K562 (cell line): ENCODE measurements at regions not wholly inside any gene's neighbourhood (a gene's known extent, or its start where the extent isn't known, plus 50 kb on each side); places are given as distances from the start of the nearest gene placed in this dataset.

Experiments
- ATAC-seq: fragments of 200-7000 bp; cut with Tn5 transposase; 3 replicates; pipeline ENCODE4 v1.9.1; 2020; ENCODE audit warnings: moderate library complexity
- BruUV-seq: library from RNA; stranded (reverse); fragments of 400-500 nt; replicated peaks from 2 replicates; lab custom pipeline; 2021; lab: Mats Ljungman, UMichigan
- CTCF ChIA-PET: fragments of 300-600 bp; formaldehyde crosslinking; extraction: SDS; loops from one replicate; lab custom pipeline; 2021; ENCODE audit warnings: low intra/inter-chr PET ratio; lab: Yijun Ruan, JAX
- POLR2A ChIA-PET: fragments of 300-600, 350-650 bp; sonication (Branson Sonifier 250); formaldehyde crosslinking; extraction: SDS; loops from one replicate; lab custom pipeline; 2021; ENCODE audit warnings: antibody characterized with exemption, inconsistent platforms; lab: Yijun Ruan, JAX
- DNase-seq, 4 experiments: peaks; one replicate each; pipeline versions ENCODE4 v3.0.0 to v3.0.0-alpha.2; 2011 to 2018; ENCODE audit warnings: low spot score in 3 of 4, mixed read lengths in 3 of 4; ENCODE audit errors: extremely low read depth in 1 of 4
- FAIRE-seq: peaks from 2 replicates; lab custom pipeline; 2011; peaks lifted over from hg19 to GRCh38; lab: Jason Lieb, UNC
- H2AFZ ChIP-seq: 2 replicates; pipeline ENCODE4 v1.6.0; 2011; ENCODE audit warnings: low read depth, low read length, control low read depth, inconsistent platforms
- H3K27ac ChIP-seq: fragments of 200-600 bp; 3 replicates; pipeline ENCODE4 v1.8.0; 2011; ENCODE audit warnings: low read depth, mild to moderate bottlenecking, control low read depth, inconsistent platforms, low read length, moderate library complexity, mixed read lengths; ENCODE audit errors: extremely low read depth
- H3K27me3 ChIP-seq, 2 experiments: fragments of 300-600 bp in 1 of 2; 2 replicates in 1 of 2; 3 replicates in 1 of 2; pipeline versions ENCODE4 v1.6.0 to v1.8.0; 2011; ENCODE audit warnings: inconsistent platforms in 2 of 2, low read length in 2 of 2, mild to moderate bottlenecking in 1 of 2, mixed read lengths in 1 of 2, moderate library complexity in 1 of 2; ENCODE audit not compliant: control insufficient read depth in 2 of 2, insufficient read depth in 2 of 2
- H3K36me3 ChIP-seq: fragments of 300-600 bp; 3 replicates; pipeline ENCODE4 v1.8.0; 2011; ENCODE audit warnings: mild to moderate bottlenecking, low read length, inconsistent platforms; ENCODE audit not compliant: control insufficient read depth, insufficient read depth
- H3K4me1 ChIP-seq, 2 experiments: fragments of 200-600 bp in 1 of 2; replicated peaks in 1 of 2; 2 replicates in 1 of 2; 3 replicates in 1 of 2; pipeline versions ENCODE4 v1.5.1 to v1.8.0; 2011; ENCODE audit warnings: inconsistent platforms in 2 of 2, low read length in 2 of 2, mild to moderate bottlenecking in 1 of 2, mixed read lengths in 1 of 2, moderate library complexity in 1 of 2; ENCODE audit not compliant: control insufficient read depth in 2 of 2, insufficient read depth in 2 of 2
- H3K4me2 ChIP-seq: 2 replicates; pipeline ENCODE4 v1.6.1; 2011; ENCODE audit warnings: low read length, control low read depth, inconsistent platforms, mixed read lengths; ENCODE audit not compliant: insufficient read depth
- H3K4me3 ChIP-seq: fragments of 200-600 bp; sonication (generic), shearing (Covaris generic); 2 replicates; pipeline ENCODE4 v1.5.1; 2016; ENCODE audit warnings: control low read depth, inconsistent platforms
- H3K79me2 ChIP-seq: fragments of 200-600 bp; 3 replicates; pipeline ENCODE4 v1.8.0; 2011; ENCODE audit warnings: low read length, inconsistent platforms; ENCODE audit not compliant: control insufficient read depth, insufficient read depth
- H3K9ac ChIP-seq, 2 experiments: 2 replicates each; pipeline versions ENCODE4 v1.6.0 to v1.6.1; 2011; ENCODE audit warnings: low read depth in 2 of 2, low read length in 2 of 2, control low read depth in 1 of 2, inconsistent platforms in 1 of 2, mild to moderate bottlenecking in 1 of 2, mixed read lengths in 1 of 2; ENCODE audit not compliant: insufficient read depth in 1 of 2
- H3K9me1 ChIP-seq: one replicate; pipeline ENCODE4 v1.6.0; 2011; ENCODE audit warnings: inconsistent platforms, mild to moderate bottlenecking, low read length, moderate library complexity; ENCODE audit not compliant: control insufficient read depth, insufficient read depth
- H3K9me3 ChIP-seq: replicated peaks from 2 replicates; pipeline ENCODE4 v1.5.1; 2011; ENCODE audit warnings: low read depth, low read length, inconsistent platforms; ENCODE audit not compliant: control insufficient read depth, insufficient read depth
- H4K20me1 ChIP-seq: replicated peaks from 2 replicates; pipeline ENCODE4 v1.6.1; 2011; ENCODE audit warnings: low read length, inconsistent platforms, mixed read lengths; ENCODE audit not compliant: control insufficient read depth, insufficient read depth
- BCOR ChIP-seq: fragments of 450-650 bp; IDR thresholded peaks from 2 replicates; pipeline ENCODE4 v1.6.1; 2016
- CEBPG ChIP-seq, 3 experiments: fragments of 200-800 bp in 1 of 3; sonication (Bioruptor generic) in 1 of 3; sonication (generic) in 1 of 3; formaldehyde crosslinking in 1 of 3; IDR thresholded peaks in 2 of 3; conservative IDR thresholded peaks in 1 of 3; 2 replicates each; pipeline versions ENCODE4 v1.6.1 to v1.8.0; 2016 to 2022; ENCODE audit warnings: missing compliant biosample characterization in 2 of 3, missing genetic modification characterization in 2 of 3, mild to moderate bottlenecking in 1 of 3, missing genetic modification reagents in 1 of 3
- COPS2 ChIP-seq: fragments of 450-650 bp; conservative IDR thresholded peaks from 2 replicates; pipeline ENCODE4 v1.6.1; 2016; ENCODE audit warnings: mild to moderate bottlenecking, moderate library complexity
- DEAF1 ChIP-seq: fragments of 450-650 bp; formaldehyde crosslinking; IDR thresholded peaks from 2 replicates; pipeline ENCODE4 v1.4.0; 2020; ENCODE audit warnings: mild to moderate bottlenecking, moderate library complexity
- KAT2B ChIP-seq: IDR thresholded peaks from one replicate; pipeline ENCODE4 v1.6.1; 2012; ENCODE audit warnings: low read depth, mild to moderate bottlenecking, control low read depth, inconsistent platforms, low read length, moderate library complexity
- POLR3A ChIP-seq: IDR thresholded peaks from 2 replicates; pipeline ENCODE4 v1.6.1; 2011; ENCODE audit warnings: borderline replicate concordance, mild to moderate bottlenecking, moderate library complexity; ENCODE audit not compliant: insufficient read length, insufficient read depth; ENCODE audit errors: extremely low read depth
- TCF15 ChIP-seq: fragments of 250-450 bp; sonication (Bioruptor Pico); IDR thresholded peaks from 2 replicates; pipeline ENCODE4 v1.8.0; 2022; ENCODE audit warnings: moderate library complexity, mild to moderate bottlenecking, inconsistent platforms
- ZEB2 ChIP-seq: fragments of 450-650 bp; IDR thresholded peaks from 2 replicates; pipeline ENCODE4 v1.6.1; 2016
- WGBS: fragments of 100-300 bp; shearing (Covaris generic); methylation state at CpG from one replicate; pipeline ENCODE4 v1.1.6; 2016; ENCODE audit warnings: low coverage, mixed read lengths; ENCODE audit not compliant: insufficient coverage; ENCODE audit errors: missing lambda C conversion rate; 5-methylcytosine and 5-hydroxymethylcytosine counted together
- in situ Hi-C: fragments of 300-500 bp; cut with MboI; formaldehyde crosslinking; loops from 4 replicates; pipeline ENCODE4 v1.15.0; 2018; ENCODE audit warnings: inconsistent platforms, mixed read lengths
- intact Hi-C: fragments of 100-400 bp; cut with micrococcal nuclease; formaldehyde crosslinking; loops from 2 replicates; pipeline ENCODE4 v1.14.2; 2022
- TF ChIP-seq, protein P1 (sequence below): fragments of 250-450 bp; sonication (Bioruptor Pico); IDR thresholded peaks from 2 replicates; pipeline ENCODE4 v1.5.0; 2021
- TF ChIP-seq, protein P2 (sequence below): sonication (generic); formaldehyde crosslinking; IDR thresholded peaks from 2 replicates; pipeline ENCODE4 v1.8.1; 2023; ENCODE audit warnings: mild to moderate bottlenecking, missing genetic modification reagents
- TF ChIP-seq, protein P3 (sequence below), 2 experiments: fragments of 200-800 bp in 1 of 2; sonication (Bioruptor generic) in 1 of 2; sonication (generic) in 1 of 2; formaldehyde crosslinking in 1 of 2; IDR thresholded peaks in 1 of 2; conservative IDR thresholded peaks in 1 of 2; 2 replicates each; pipeline versions ENCODE4 v1.5.0 to v1.6.1; 2016 to 2020; ENCODE audit warnings: missing compliant biosample characterization in 1 of 2, missing genetic modification characterization in 1 of 2, missing genetic modification reagents in 1 of 2

GRCh38 chr5:167881041-167881440 lies 410.4 kb upstream of the WWC1 start (continued):
- TF ChIP-seq, protein P1, sequence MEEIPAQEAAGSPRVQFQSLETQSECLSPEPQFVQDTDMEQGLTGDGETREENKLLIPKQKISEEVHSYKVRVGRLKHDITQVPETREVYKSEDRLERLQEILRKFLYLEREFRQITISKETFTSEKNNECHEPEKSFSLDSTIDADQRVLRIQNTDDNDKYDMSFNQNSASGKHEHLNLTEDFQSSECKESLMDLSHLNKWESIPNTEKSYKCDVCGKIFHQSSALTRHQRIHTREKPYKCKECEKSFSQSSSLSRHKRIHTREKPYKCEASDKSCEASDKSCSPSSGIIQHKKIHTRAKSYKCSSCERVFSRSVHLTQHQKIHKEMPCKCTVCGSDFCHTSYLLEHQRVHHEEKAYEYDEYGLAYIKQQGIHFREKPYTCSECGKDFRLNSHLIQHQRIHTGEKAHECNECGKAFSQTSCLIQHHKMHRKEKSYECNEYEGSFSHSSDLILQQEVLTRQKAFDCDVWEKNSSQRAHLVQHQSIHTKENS (CRISPR knock-in tag): no peak
- TF ChIP-seq TCF15 (CRISPR knock-in tag) (no peak), COPS2 (no peak)
- TF ChIP-seq, protein P2, sequence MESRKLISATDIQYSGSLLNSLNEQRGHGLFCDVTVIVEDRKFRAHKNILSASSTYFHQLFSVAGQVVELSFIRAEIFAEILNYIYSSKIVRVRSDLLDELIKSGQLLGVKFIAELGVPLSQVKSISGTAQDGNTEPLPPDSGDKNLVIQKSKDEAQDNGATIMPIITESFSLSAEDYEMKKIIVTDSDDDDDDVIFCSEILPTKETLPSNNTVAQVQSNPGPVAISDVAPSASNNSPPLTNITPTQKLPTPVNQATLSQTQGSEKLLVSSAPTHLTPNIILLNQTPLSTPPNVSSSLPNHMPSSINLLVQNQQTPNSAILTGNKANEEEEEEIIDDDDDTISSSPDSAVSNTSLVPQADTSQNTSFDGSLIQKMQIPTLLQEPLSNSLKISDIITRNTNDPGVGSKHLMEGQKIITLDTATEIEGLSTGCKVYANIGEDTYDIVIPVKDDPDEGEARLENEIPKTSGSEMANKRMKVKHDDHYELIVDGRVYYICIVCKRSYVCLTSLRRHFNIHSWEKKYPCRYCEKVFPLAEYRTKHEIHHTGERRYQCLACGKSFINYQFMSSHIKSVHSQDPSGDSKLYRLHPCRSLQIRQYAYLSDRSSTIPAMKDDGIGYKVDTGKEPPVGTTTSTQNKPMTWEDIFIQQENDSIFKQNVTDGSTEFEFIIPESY: no peak

DNA sequence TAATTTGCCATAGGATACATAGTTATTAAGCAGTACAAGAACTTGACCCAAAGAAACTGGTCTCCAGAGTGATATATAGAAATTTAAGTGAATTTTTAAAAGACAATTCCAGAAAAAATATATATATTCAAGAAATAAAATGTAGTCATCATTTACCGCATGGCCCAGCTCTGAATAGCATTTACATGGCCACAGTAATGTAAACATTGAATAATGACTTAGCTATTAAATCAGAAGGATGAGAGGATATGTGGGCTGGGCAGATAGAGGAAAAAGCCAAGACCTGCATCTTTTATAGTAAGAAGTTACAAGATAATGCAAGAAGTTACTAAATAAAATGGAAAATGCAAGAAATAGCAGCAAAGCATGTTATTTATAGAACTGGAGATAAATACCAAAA lies 405.2 kb upstream of the WWC1 start:
- Histone ChIP-seq H3K4me1 (no peaks in the 10 kb centered on the region), H3K9me1 (no peaks in the 10 kb centered on the region), H3K9me3 (no peaks in the 10 kb centered on the region), H4K20me1 (no peaks in the 10 kb centered on the region), H2AFZ (no peak overlapping the region), H3K4me2 (no peak overlapping the region), H3K4me3 (no peak overlapping the region), H3K27me3 (no peaks in the 10 kb centered on the region), H3K79me2 (no peaks in the 10 kb centered on the region), H3K36me3 (no peaks in the 10 kb centered on the region), H3K27ac (no peak overlapping the region), H3K9ac (no peak overlapping the region)
- no peak for ATAC-seq
- in situ Hi-C loops (no loop called here), intact Hi-C loops (no loop called here)
- no peak for DNase-seq
- 0% methylated on average over 1 of the region's 1 CpG for WGBS
- no peak for FAIRE-seq
- ChIA-PET POLR2A (no interaction called here), CTCF (no interaction called here)
- BruUV-seq: no TSS peak
- no peak for TF ChIP-seq CEBPG (CRISPR knock-in tag; IDR thresholded peaks at IDR 0.05)
- no peak for TF ChIP-seq CEBPG (tag; conservative IDR thresholded peaks at IDR 0.05 in 1 of 2, IDR thresholded peaks at IDR 0.05 in 1 of 2)
- no peak for TF ChIP-seq BCOR
- TF ChIP-seq, protein P3, sequence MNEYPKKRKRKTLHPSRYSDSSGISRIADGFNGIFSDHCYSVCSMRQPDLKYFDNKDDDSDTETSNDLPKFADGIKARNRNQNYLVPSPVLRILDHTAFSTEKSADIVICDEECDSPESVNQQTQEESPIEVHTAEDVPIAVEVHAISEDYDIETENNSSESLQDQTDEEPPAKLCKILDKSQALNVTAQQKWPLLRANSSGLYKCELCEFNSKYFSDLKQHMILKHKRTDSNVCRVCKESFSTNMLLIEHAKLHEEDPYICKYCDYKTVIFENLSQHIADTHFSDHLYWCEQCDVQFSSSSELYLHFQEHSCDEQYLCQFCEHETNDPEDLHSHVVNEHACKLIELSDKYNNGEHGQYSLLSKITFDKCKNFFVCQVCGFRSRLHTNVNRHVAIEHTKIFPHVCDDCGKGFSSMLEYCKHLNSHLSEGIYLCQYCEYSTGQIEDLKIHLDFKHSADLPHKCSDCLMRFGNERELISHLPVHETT (CRISPR knock-in tag; conservative IDR thresholded peaks at IDR 0.05 in 1 of 2, IDR thresholded peaks at IDR 0.05 in 1 of 2): no peak
- no peak for TF ChIP-seq KAT2B
- no peak for TF ChIP-seq ZEB2
- TF ChIP-seq POLR3A: no peak
- no peak for TF ChIP-seq DEAF1 (CRISPR knock-in tag)
- TF ChIP-seq, protein P2: no peak
